ENCODE measurements at regions not wholly inside any gene's neighbourhood (a gene's known extent, or its start where the extent isn't known, plus 50 kb on each side); places are given as distances from the start of the nearest gene placed in this dataset.

GRCh38 chr16:58836427-58836826 lies 102.3 kb upstream of the GOT2 start:
- H3K9me2 ChIP-seq (ENCODE audit: insufficient read depth), result no peaks in the 10 kb centered on the region
- no peaks in the 10 kb centered on the region for H3K79me2 ChIP-seq (replicated peaks; ENCODE audit: insufficient read depth)
- H3F3A ChIP-seq (replicated peaks; ENCODE audit: low read depth), result no peaks in the 10 kb centered on the region
- no peak for TF ChIP-seq STAT1 (IDR thresholded peaks at IDR 0.05; ENCODE audit: unreplicated experiment)
- TF ChIP-seq CREB1 (CRISPR knock-in tag; IDR thresholded peaks at IDR 0.05; ENCODE audit: low read depth), result no peak
- TF ChIP-seq ETS1 (IDR thresholded peaks at IDR 0.05), result no peak
- TF ChIP-seq NANOG (IDR thresholded peaks at IDR 0.05; ENCODE audit: borderline replicate concordance), result no peak
- TF ChIP-seq REST (IDR thresholded peaks at IDR 0.05; ENCODE audit: unreplicated experiment), result no peak
- no peak for TF ChIP-seq POLR2AphosphoS5 (IDR thresholded peaks at IDR 0.05; ENCODE audit: low read depth)
- TF ChIP-seq ZNF114 (CRISPR knock-in tag; IDR thresholded peaks at IDR 0.05), result no peak
- TF ChIP-seq JUNB (IDR thresholded peaks at IDR 0.05; ENCODE audit: unreplicated experiment), result no peak
- no peaks in the 10 kb centered on the region for H4K20me1 ChIP-seq (replicated peaks; ENCODE audit: insufficient read depth)
- H3K27ac Mint-ChIP-seq, result no peak overlapping the region
- H3K4me3 ChIP-seq, result no peak overlapping the region
- H3K27ac ChIP-seq (ENCODE audit: low read depth), result no peak overlapping the region
- ATAC-seq (no peak), DNase-seq (ENCODE audit: low spot score) (peak; percentile 4)
- H3K36me3 Mint-ChIP-seq (ENCODE audit: low read depth), result no peaks in the 10 kb centered on the region
- peaks cover 6% of the 10 kb centered on the region; the same call in 2 of the 3 replicates for H3K4me1 Mint-ChIP-seq
- no peak overlapping the region for H3K4me3 Mint-ChIP-seq
- H3K4me1 ChIP-seq (ENCODE audit: insufficient read depth), result no peaks in the 10 kb centered on the region
- H3K4me2 ChIP-seq, result no peak overlapping the region
- no peak overlapping the region for H2AFZ ChIP-seq
- H3K36me3 ChIP-seq (ENCODE audit: insufficient read depth), result no peaks in the 10 kb centered on the region
- peaks cover 11% of the 10 kb centered on the region; the same call in 2 of the 3 replicates for H3K9me3 Mint-ChIP-seq
- H3K27me3 Mint-ChIP-seq (ENCODE audit: insufficient read depth, low read depth, poor library complexity), result no peaks in the 10 kb centered on the region
- no peaks in the 10 kb centered on the region for H3K27me3 ChIP-seq (ENCODE audit: insufficient read depth)

- H3K9me2 ChIP-seq (ENCODE audit: insufficient read depth), result no peaks in the 10 kb centered on the region
- H3K27me3 ChIP-seq (ENCODE audit: insufficient read depth), result no peaks in the 10 kb centered on the region
- no peaks in the 10 kb centered on the region for H3K36me3 ChIP-seq (ENCODE audit: insufficient read depth)
- H3K4me3 ChIP-seq, result no peak overlapping the region
- H3K79me2 ChIP-seq (replicated peaks; ENCODE audit: insufficient read depth), result no peaks in the 10 kb centered on the region
- no peaks in the 10 kb centered on the region for H3F3A ChIP-seq (replicated peaks; ENCODE audit: low read depth)
- no peaks in the 10 kb centered on the region for H3K36me3 Mint-ChIP-seq (ENCODE audit: low read depth)
- DNase-seq (ENCODE audit: low spot score) (no peak), ATAC-seq (no peak)
- no peaks in the 10 kb centered on the region for H3K27me3 Mint-ChIP-seq (ENCODE audit: insufficient read depth, low read depth, poor library complexity)
- no peak overlapping the region for H3K4me3 Mint-ChIP-seq
- H3K4me1 ChIP-seq (ENCODE audit: insufficient read depth), result no peaks in the 10 kb centered on the region
- no peak overlapping the region for H3K27ac Mint-ChIP-seq
- peaks cover 6% of the 10 kb centered on the region; the same call in 2 of the 3 replicates for H3K4me1 Mint-ChIP-seq
- H3K9me3 Mint-ChIP-seq, result no peaks in the 10 kb centered on the region; the same call in 2 of the 3 replicates
- H3K4me2 ChIP-seq, result no peak overlapping the region
- no peak overlapping the region for H3K27ac ChIP-seq (ENCODE audit: low read depth)
- H2AFZ ChIP-seq, result no peak overlapping the region
- H4K20me1 ChIP-seq (replicated peaks; ENCODE audit: insufficient read depth), result no peaks in the 10 kb centered on the region
- TF ChIP-seq POLR2AphosphoS5 (IDR thresholded peaks at IDR 0.05; ENCODE audit: low read depth) (no peak), EZH2phosphoT487 (IDR thresholded peaks at IDR 0.05; ENCODE audit: unreplicated experiment) (no peak), CREB1 (CRISPR knock-in tag; IDR thresholded peaks at IDR 0.05; ENCODE audit: low read depth) (no peak), EZH2 (IDR thresholded peaks at IDR 0.05; ENCODE audit: low read depth, unreplicated experiment) (no peak), ETS1 (IDR thresholded peaks at IDR 0.05) (no peak)
Observed at GRCh38 chr16:58832386-58832895, 98.3 kb upstream of the GOT2 start.
